ENCODE measurements at regions not wholly inside any gene's neighbourhood (a gene's known extent, or its start where the extent isn't known, plus 50 kb on each side); places are given as distances from the start of the nearest gene placed in this dataset.

DNA sequence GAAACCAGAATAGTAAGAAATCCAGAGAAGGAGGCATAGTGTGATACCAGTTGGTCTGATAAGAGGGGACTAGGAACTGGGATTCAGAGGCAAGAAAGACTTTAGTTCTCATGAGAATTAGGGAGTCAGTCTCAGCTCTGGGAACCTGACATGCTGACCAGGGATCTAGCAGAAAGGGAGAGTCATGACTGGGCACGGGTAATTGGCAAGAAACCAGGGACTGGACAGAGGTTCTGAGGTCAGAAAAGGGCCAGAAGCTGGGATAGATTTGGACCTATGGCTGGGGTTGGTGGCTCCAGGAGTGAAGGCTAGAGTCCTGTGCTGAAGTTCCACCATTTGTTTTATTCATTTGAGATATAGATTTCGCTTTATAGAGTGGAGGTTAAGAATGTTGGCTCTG is 110.2 kb upstream of the C1GALT1C1 start:
- TF ChIP-seq CTCF (conservative IDR thresholded peaks at IDR 0.05; ENCODE audit: low read length) (no peak), EZH2phosphoT487 (IDR thresholded peaks at IDR 0.05; ENCODE audit: borderline replicate concordance) (no peak)

Data from Loucy (cell line).